VCaP (cell line): ENCODE measurements at regions not wholly inside any gene's neighbourhood (a gene's known extent, or its start where the extent isn't known, plus 50 kb on each side); places are given as distances from the start of the nearest gene placed in this dataset.

Experiments used
- H3K27ac ChIP-seq: fragments of 450-650 bp; 2 replicates; pipeline ENCODE4 v1.5.1; 2017
- CTCF ChIP-seq: fragments of 450-650 bp; conservative IDR thresholded peaks from 2 replicates; pipeline ENCODE4 v1.5.1; 2017; ENCODE audit warnings: mild to moderate bottlenecking, moderate library complexity

GRCh38 chr13:30359991-30360390, 52.6 kb upstream of the KATNAL1 start:
- H3K27ac ChIP-seq = no peak overlapping the region
- TF ChIP-seq CTCF = no peak

- H3K27ac ChIP-seq = no peak overlapping the region
These were observed 53.2 kb upstream of the KATNAL1 start for GRCh38 chr13:30360586-30360985.

GRCh38 chr13:30362005-30362788, 54.8 kb upstream of the KATNAL1 start:
- H3K27ac ChIP-seq = no peak overlapping the region

More at GRCh38 chr13:30360586-30360985, 53.2 kb upstream of the KATNAL1 start:
- no peak for TF ChIP-seq CTCF

GRCh38 chr13:30362869-30363268, 55.5 kb upstream of the KATNAL1 start:
- no peak for TF ChIP-seq CTCF
- no peak overlapping the region for H3K27ac ChIP-seq

More at GRCh38 chr13:30362005-30362788, 54.8 kb upstream of the KATNAL1 start:
- no peak for TF ChIP-seq CTCF

GRCh38 chr13:30363725-30364124, 56.4 kb upstream of the KATNAL1 start:
- peak overlapping the region; percentile 22; the same call in 1 of the 2 replicates for H3K27ac ChIP-seq
- TF ChIP-seq CTCF = no peak

GRCh38 chr13:30364133-30364532, 56.8 kb upstream of the KATNAL1 start:
- no peak for TF ChIP-seq CTCF
- H3K27ac ChIP-seq = peak overlapping the region; percentile 22; the same call in 1 of the 2 replicates

GRCh38 chr13:30364876-30365275, 57.4 kb upstream of the UBE2L5 start:
- no peak for TF ChIP-seq CTCF
- H3K27ac ChIP-seq = no peak overlapping the region
